ENCODE measurements at regions not wholly inside any gene's neighbourhood (a gene's known extent, or its start where the extent isn't known, plus 50 kb on each side); places are given as distances from the start of the nearest gene placed in this dataset.
"Not testable (repeated sequence)": the region's sequence is repeated elsewhere in the genome, so short reads cannot be mapped to it uniquely, and the experiment has no call there.

DNA sequence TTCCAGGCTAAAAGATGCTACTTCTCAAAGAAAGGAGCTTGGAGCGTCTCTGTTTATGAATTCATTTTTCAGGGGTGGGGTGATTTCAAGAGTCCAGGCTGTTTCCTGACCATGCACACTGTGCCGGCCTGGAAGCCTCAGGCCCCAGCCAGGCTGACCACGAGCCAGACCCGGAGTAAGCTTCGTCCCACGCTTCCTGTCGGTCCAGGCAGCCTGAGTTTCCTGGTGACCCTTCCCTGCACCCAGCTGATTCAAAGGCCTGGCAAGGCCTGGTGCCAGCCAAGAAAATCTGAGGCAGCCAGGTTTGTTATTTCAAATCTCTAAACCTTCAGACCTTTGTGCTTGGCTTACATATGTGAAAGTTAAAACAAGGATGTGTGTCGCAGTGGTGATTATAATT, 62.1 kb upstream of the SMURF2 start:
- not testable (repeated sequence) for DNase-seq (ENCODE audit: low read depth)

- DNase-seq (ENCODE audit: low read depth), result no peak
Observed at GRCh38 chr17:64723781-64724180, 61.7 kb upstream of the SMURF2 start.

GRCh38 chr17:64721556-64721955, 59.4 kb upstream of the SMURF2 start:
- not testable (repeated sequence) for DNase-seq (ENCODE audit: low read depth)

- DNase-seq (ENCODE audit: low read depth), result not testable (repeated sequence)
Observed at GRCh38 chr17:64720253-64720652, 58.1 kb upstream of the SMURF2 start.

DNA sequence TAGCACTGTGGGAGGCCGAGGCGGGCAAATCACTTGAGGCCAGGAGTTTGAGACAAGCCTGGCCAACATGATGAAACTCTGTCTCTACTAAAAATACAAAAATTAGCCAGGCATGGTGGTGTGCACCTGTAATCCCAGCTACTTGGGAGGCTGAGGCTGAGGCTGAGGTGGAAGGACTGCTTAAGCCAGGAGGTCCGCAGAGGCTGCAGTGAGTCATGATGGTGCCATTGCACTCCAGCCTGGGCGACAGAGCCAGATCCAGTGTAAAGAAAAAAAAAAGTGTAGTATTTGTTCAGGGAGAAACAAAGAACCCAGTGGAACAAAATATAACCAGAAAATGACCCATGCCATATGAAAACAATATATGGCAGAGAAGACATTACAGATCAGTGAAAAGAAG, 57.4 kb upstream of the SMURF2 start:
- DNase-seq (ENCODE audit: low read depth), result not testable (repeated sequence)

GRCh38 chr17:64718816-64719215, 56.7 kb upstream of the SMURF2 start:
- not testable (repeated sequence) for DNase-seq (ENCODE audit: low read depth)

DNA sequence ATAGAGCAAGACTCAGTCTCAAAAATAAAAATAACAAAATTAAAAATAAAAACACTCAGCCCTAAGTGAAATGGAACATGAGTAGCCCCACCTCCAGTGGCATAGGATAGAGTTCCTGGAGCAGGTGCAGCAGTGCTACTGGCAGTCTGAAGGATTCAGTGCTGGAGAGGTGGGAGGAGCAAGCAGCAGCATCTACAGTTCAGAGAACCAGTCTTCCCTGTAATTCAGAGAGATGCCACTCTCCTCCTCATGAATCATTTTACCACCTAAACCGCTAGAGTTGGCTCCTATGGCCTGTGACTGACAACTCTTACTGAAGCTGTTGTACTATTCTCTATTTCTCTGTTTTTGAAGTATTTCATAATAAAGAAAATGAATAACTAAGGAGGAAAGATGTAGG, 56.0 kb upstream of the SMURF2 start:
- DNase-seq (ENCODE audit: low read depth), result no peak

- DNase-seq (ENCODE audit: low read depth), result not testable (repeated sequence)
Observed at GRCh38 chr17:64716496-64716895, 54.4 kb upstream of the SMURF2 start.

DNA sequence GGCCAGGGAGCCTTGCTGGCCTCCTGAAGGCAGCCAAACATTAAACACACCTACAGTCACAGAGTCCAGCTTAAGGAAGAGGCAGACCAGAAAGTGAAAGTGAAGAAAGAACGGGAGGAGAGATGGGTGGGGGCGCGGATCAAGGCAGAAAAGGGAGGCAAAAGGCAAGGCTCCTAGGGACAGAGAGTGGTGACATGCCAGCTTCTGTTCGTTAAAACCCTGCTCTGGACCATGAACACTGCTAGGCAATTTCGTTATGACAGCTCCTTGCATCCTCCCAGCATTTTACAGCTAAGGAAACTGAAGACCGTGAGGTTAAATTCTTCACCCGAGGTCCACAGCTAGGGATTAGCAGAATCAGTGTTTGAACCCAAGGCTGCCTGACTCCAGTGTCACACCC, 51.7 kb upstream of the SMURF2 start:
- DNase-seq (ENCODE audit: low read depth), result not testable (repeated sequence)

DNA sequence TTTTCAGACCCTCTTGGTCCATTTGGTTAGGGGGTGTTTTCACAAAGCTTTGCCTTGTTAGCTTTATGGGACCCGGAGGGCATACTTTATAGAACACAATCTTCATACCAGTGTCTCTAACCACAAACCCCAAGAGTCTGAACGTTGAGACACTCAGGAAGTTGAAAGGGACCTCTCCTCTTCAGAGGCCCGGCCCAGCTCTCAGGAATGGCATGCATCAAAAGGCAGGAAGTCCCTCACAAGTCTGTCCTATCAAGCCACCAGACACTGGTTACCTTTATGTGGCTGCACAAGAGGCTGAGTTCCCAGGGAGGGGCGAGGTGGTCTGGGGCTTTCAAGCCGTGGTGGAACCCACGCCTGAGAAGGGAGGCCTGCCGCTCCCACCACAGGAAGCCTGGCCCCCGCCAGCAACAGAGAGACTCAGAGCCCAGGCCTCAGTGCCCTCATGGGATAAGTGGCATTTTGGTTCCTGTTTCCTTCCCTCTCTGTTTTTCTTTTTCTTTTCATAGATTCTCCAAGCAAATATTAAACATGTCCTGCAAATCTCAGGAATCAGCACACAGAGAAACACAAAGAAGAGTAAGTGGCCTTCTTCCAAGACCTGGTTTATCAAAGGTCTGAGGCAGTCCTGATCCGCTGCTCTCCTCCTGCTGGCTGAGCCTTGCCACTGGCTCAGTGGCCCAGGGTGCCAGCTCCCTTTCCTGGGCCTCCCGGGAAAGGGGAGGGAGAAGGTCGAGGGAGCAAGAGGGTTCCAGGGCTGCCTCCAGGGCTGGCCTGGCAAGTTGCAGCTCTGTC, 50.6 kb upstream of the SMURF2 start:
- DNase-seq (ENCODE audit: low read depth), result not testable (repeated sequence)
